Esophagus squamous epithelium (tissue), 5 donors: ENCODE measurements at regions not wholly inside any gene's neighbourhood (a gene's known extent, or its start where the extent isn't known, plus 50 kb on each side); places are given as distances from the start of the nearest gene placed in this dataset.

Experiments used
- DNase-seq: peaks from one replicate; lab custom pipeline; 2025; lab: John Stamatoyannopoulos, UW
- H3K27ac ChIP-seq, 4 donors: fragments of 200-600 bp; sonication (generic); one replicate each; pipeline ENCODE4 v1.5.1; 2016 to 2019; ENCODE audit warnings: mild to moderate bottlenecking in 1 of 4
- H3K27me3 ChIP-seq, 4 donors: fragments of 200-600 bp; sonication (generic); 1 replicate in 3 of 4; 2 replicates in 1 of 4; pipeline versions ENCODE4 v1.5.1 to v1.6.0; 2017 to 2021; ENCODE audit warnings: antibody characterized with exemption in 1 of 4
- H3K36me3 ChIP-seq, 3 donors: fragments of 200-600 bp; sonication (generic); one replicate each; pipeline ENCODE4 v1.5.1; 2016 to 2019
- H3K4me1 ChIP-seq, 3 donors: fragments of 200-600 bp; sonication (generic); one replicate each; pipeline ENCODE4 v1.5.1; 2017 to 2019
- H3K4me3 ChIP-seq, 4 donors: fragments of 200-600 bp; sonication (generic); 1 replicate in 3 of 4; 2 replicates in 1 of 4; pipeline ENCODE4 v1.5.1; 2016 to 2019; ENCODE audit warnings: mild to moderate bottlenecking in 2 of 4, moderate library complexity in 1 of 4
- H3K9me3 ChIP-seq, 3 donors: fragments of 200-600 bp; sonication (generic); one replicate each; pipeline ENCODE4 v1.5.1; 2016 to 2019
- POLR2A ChIP-seq, 4 donors: fragments of 450-650 bp; IDR thresholded peaks; one replicate each; pipeline ENCODE4 v1.6.1; 2017; ENCODE audit warnings: antibody characterized with exemption in 4 of 4, mild to moderate bottlenecking in 4 of 4, moderate library complexity in 3 of 4
- WGBS, 2 donors: methylation state at CpG; one replicate each; pipeline ENCODE4 v1.1.5; 2018; 5-methylcytosine and 5-hydroxymethylcytosine counted together
- intact Hi-C: fragments of 100-400 bp; cut with DNase I; formaldehyde crosslinking; loops from one replicate; pipeline ENCODE4 v1.15.0; 2022
- TF ChIP-seq, protein P1 (sequence below), 6 experiments: fragments of 450-650 bp in 4 of 6; fragments of 200-600 bp in 2 of 6; sonication (generic) in 2 of 6; IDR thresholded peaks; one replicate each; pipeline ENCODE4 v1.5.1; 2016 to 2019; ENCODE audit warnings: antibody characterized with exemption in 6 of 6, mild to moderate bottlenecking in 4 of 6, moderate library complexity in 4 of 6
- donor health status: DM: yes; HTN: yes; CAD: no.

DNA sequence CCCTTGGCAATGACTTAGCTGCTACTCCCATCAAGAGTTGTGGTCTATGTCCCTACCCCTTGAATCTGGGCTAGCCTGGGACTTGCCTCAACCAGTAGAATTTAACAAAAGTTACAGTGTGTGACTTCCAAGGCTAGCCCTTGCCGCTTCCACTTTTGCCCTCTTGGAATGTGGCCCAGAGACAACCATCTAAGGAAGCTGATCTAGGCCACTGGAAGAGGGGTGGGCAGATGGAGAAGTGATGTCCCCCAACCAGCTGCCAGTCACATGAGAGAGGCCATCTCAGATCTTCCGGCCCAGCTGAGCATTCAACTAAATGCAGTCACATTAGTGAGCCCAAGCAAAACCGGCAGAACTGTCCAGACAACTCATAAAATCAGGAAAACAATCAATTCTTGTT lies 115.1 kb downstream of the TOMM20 start:
- Histone ChIP-seq H3K4me3 (no peak overlapping the region), H3K27ac (peak overlapping the region in 1 of 4 donors; percentile 64), H3K4me1 (peaks cover 0 to 35% (median 9%) of the 10 kb centered on the region in 3 donors), H3K27me3 (no peaks in the 10 kb centered on the region), H3K9me3 (no peaks in the 10 kb centered on the region), H3K36me3 (no peaks in the 10 kb centered on the region)
- 85 to 93% methylated on average over 3 of the region's 3 CpGs for WGBS, 2 donors
- intact Hi-C loops, result no loop called here
- DNase-seq, result no peak
- TF ChIP-seq, protein P1, sequence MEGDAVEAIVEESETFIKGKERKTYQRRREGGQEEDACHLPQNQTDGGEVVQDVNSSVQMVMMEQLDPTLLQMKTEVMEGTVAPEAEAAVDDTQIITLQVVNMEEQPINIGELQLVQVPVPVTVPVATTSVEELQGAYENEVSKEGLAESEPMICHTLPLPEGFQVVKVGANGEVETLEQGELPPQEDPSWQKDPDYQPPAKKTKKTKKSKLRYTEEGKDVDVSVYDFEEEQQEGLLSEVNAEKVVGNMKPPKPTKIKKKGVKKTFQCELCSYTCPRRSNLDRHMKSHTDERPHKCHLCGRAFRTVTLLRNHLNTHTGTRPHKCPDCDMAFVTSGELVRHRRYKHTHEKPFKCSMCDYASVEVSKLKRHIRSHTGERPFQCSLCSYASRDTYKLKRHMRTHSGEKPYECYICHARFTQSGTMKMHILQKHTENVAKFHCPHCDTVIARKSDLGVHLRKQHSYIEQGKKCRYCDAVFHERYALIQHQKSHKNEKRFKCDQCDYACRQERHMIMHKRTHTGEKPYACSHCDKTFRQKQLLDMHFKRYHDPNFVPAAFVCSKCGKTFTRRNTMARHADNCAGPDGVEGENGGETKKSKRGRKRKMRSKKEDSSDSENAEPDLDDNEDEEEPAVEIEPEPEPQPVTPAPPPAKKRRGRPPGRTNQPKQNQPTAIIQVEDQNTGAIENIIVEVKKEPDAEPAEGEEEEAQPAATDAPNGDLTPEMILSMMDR (IDR thresholded peaks at IDR 0.05), result no peak
- TF ChIP-seq POLR2A (IDR thresholded peaks at IDR 0.05), result no peak

DNA sequence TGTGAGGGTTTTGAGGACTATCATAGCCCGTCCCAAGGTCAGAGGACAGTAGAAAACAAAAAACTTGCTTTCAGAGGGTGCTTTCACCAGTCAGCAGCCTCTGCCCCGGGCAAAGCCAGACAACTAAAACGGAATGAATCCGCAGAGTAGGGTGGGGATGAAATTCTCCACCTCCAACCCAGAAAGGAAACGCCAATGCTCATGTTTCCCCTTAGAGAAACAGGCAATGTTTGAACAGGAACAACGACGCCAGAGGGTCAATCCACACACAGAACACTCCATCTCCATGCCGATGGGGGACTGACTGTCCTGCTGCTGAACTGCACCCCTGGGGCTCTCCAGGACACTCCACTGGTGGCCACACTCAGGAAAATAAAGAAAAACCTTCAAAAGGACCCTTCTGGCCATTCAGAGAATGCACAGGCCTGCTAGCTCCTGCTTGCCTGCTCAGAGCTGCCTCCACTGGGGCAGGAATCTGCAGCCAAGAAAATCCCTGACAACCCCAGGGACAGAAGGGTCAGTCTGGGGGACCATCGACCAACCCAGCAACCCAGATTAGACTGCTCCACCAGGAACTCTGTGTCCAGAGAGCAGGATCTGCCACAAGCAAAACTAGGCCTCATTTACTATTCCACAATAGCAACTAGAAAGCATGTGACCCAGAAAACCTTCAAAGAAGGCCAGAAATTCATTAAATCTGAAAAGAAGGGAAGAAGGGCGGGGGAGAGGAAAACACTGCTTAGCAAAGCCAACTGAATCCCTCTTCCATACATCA lies 116.0 kb downstream of the TOMM20 start:
- DNase-seq, result no peak
- Histone ChIP-seq H3K9me3 (no peaks in the 10 kb centered on the region), H3K27me3 (no peaks in the 10 kb centered on the region)

DNA sequence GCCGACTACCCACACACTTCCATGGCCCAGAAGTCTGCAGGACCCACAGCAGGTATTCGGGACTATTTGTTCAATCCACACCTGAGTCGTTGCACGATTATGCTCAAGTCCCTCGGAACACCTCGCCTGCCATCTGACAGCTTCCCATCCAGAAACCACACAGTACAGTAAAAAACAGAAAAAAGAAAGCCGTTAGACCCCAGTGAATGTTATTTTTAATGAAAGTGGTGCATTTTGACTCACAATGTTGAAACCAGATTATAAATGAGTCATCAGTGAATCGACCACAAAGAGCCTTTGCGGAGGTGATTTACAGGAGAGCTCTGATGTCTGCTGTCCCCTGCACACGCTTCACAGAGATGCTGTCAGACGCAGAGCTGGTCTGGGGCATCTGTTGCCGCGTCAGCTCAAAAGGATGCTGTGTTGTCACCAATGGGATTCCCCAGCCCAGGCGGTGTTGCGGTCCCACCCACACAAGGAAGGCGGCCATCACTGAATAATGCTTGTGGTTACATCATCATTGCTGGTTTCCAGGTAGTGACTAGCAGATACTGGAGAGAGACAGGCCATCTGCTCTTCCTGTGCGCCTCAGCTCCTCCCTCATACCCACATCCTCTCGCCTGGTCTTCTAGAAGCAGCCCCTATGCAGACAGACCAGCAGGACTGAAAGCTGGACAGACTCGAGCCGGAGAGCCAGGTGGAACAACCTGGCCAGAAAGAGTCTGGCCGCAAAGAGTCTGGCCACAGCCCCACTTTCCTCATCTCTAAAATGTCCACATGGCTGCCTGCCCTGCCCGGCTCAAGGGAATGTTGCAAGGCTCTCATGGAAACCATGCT lies 116.8 kb downstream of the TOMM20 start:
- H3K9me3 ChIP-seq, result no peaks in the 10 kb centered on the region
- 40 to 43% methylated on average over 13 to 15 of the region's 22 CpGs for whole genome bisulfite sequencing, 2 donors
- intact Hi-C loops, result no loop called here
- H3K36me3 ChIP-seq, result no peaks in the 10 kb centered on the region
- no peaks in the 10 kb centered on the region for H3K27me3 ChIP-seq
- H3K4me3 ChIP-seq, result no peak overlapping the region
- TF ChIP-seq, protein P1 (IDR thresholded peaks at IDR 0.05), result no peak
- TF ChIP-seq POLR2A (IDR thresholded peaks at IDR 0.05), result peak in 1 of 4 donors; percentile 37
- peak; percentile 59 for DNase-seq
- H3K27ac ChIP-seq, result peak overlapping the region; percentile 32 to 78 (median 62)
- peaks cover 0 to 31% (median 6%) of the 10 kb centered on the region in 3 donors for H3K4me1 ChIP-seq

More for the DNA sequence above, 116.0 kb downstream of the TOMM20 start:
- Histone ChIP-seq H3K4me3 (no peak overlapping the region), H3K27ac (peak overlapping the region; percentile 32 to 78 (median 62)), H3K36me3 (no peaks in the 10 kb centered on the region), H3K4me1 (peaks cover 0 to 28% (median 6%) of the 10 kb centered on the region in 3 donors)
- no peak for TF ChIP-seq POLR2A (IDR thresholded peaks at IDR 0.05)
- TF ChIP-seq, protein P1 (IDR thresholded peaks at IDR 0.05), result no peak
- intact Hi-C loops, result no loop called here
- WGBS, 2 donors, result 53 to 72% methylated on average over 8 to 9 of the region's 10 CpGs

DNA sequence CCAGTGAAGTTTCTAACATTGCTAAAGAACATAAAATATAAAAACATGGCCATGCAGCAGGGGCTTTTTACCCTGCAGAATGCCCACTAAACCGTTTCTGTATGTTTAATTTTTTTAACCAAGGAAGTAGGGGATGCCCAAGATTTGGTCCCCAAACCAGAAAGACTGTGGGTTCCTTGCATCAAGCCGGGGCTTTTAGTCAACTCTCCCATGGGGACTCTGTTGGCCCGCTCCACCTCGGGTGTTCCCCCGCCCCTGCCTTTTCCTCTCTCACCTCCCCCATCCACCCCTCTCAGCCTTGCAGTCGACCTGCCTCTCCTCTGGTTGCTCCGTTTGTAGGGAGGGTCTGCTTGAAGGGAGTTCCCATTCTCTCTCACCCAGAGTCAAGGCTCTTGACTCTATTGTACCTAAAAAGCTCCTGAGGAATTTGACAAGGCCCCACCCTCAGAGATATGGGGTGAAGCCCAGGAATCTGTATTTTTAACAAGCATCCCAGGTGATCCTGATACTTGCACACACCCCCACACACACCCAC lies 117.5 kb downstream of the TOMM20 start:
- no peak for DNase-seq
- Histone ChIP-seq H3K27me3 (no peaks in the 10 kb centered on the region), H3K4me3 (no peak overlapping the region), H3K27ac (peak overlapping the region; percentile 32 to 78 (median 62)), H3K4me1 (peaks cover 0 to 33% (median 6%) of the 10 kb centered on the region in 3 donors), H3K9me3 (no peaks in the 10 kb centered on the region), H3K36me3 (no peaks in the 10 kb centered on the region)
- intact Hi-C loops, result no loop called here
- TF ChIP-seq, protein P1 (IDR thresholded peaks at IDR 0.05), result no peak
- TF ChIP-seq POLR2A (IDR thresholded peaks at IDR 0.05), result no peak
- 57 to 63% methylated on average over 1 to 7 of the region's 7 CpGs for WGBS, 2 donors
